Upper lobe of left lung (tissue), 4 donors: ENCODE measurements at regions not wholly inside any gene's neighbourhood (a gene's known extent, or its start where the extent isn't known, plus 50 kb on each side); places are given as distances from the start of the nearest gene placed in this dataset.

ENCODE experiments used
- POLR2AphosphoS5 ChIP-seq, 2 donors: sonication (generic); formaldehyde crosslinking; IDR thresholded peaks; one replicate each; pipeline ENCODE4 v1.5.1; 2017; ENCODE audit warnings: antibody characterized with exemption in 2 of 2
- TF ChIP-seq, protein P1 (sequence below), 6 experiments: fragments of 450-650 bp in 4 of 6; fragments of 200-600 bp in 2 of 6; sonication (generic) in 2 of 6; IDR thresholded peaks; one replicate each; pipeline ENCODE4 v1.5.1; 2016 to 2019; ENCODE audit warnings: antibody characterized with exemption in 6 of 6

DNA sequence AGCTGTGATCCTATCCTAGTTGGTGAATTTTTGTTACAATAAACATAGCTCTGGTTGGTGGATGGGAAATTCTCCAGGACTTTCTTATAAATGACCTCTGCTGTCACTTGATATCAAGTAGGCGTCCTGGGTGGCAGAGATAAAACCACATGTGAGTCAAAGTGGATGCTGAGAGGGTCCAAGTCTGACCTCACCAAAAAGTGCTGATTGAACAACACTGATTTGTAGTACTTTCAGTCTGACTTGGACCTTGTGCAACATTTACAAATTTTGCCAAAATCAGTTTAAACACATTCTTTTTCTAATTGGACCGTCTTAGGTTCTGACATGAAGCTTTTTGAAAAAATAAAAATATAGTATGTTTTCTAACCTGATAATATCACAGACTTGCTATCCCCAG lies 585.6 kb downstream of the GALC start:
- TF ChIP-seq, protein P1, sequence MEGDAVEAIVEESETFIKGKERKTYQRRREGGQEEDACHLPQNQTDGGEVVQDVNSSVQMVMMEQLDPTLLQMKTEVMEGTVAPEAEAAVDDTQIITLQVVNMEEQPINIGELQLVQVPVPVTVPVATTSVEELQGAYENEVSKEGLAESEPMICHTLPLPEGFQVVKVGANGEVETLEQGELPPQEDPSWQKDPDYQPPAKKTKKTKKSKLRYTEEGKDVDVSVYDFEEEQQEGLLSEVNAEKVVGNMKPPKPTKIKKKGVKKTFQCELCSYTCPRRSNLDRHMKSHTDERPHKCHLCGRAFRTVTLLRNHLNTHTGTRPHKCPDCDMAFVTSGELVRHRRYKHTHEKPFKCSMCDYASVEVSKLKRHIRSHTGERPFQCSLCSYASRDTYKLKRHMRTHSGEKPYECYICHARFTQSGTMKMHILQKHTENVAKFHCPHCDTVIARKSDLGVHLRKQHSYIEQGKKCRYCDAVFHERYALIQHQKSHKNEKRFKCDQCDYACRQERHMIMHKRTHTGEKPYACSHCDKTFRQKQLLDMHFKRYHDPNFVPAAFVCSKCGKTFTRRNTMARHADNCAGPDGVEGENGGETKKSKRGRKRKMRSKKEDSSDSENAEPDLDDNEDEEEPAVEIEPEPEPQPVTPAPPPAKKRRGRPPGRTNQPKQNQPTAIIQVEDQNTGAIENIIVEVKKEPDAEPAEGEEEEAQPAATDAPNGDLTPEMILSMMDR (IDR thresholded peaks at IDR 0.05): no peak
- no peak for TF ChIP-seq POLR2AphosphoS5 (IDR thresholded peaks at IDR 0.05)
